Prostate gland (tissue), 2 donors: ENCODE measurements at regions not wholly inside any gene's neighbourhood (a gene's known extent, or its start where the extent isn't known, plus 50 kb on each side); places are given as distances from the start of the nearest gene placed in this dataset.

Experiments used
- DNase-seq: peaks from one replicate; pipeline ENCODE4 v3.0.0-alpha.2; 2019; ENCODE audit warnings: low spot score
- H3K27ac ChIP-seq, 2 donors: fragments of 200-600 bp; sonication (generic); 2 replicates each; pipeline ENCODE4 v1.5.1; 2017 to 2019
- H3K27me3 ChIP-seq: fragments of 200-600 bp; sonication (generic); replicated peaks from 2 replicates; pipeline ENCODE4 v1.5.1; 2019; ENCODE audit not compliant: insufficient read depth
- H3K36me3 ChIP-seq, 2 donors: fragments of 200-600 bp; sonication (generic); 1 replicate in 1 of 2; 2 replicates in 1 of 2; pipeline versions ENCODE4 v1.5.1 to v1.8.1; 2017 to 2019
- H3K4me1 ChIP-seq: fragments of 200-600 bp; sonication (generic); replicated peaks from 2 replicates; pipeline ENCODE4 v1.5.1; 2019
- H3K4me3 ChIP-seq, 2 donors: fragments of 200-600 bp; sonication (generic); 2 replicates each; pipeline ENCODE4 v1.5.1; 2017 to 2019
- H3K9me3 ChIP-seq: fragments of 200-600 bp; sonication (generic); 2 replicates; pipeline ENCODE4 v1.5.1; 2017
- CTCF ChIP-seq, 4 experiments: fragments of 200-600 bp in 2 of 4; fragments of 450-650 bp in 2 of 4; sonication (generic) in 2 of 4; IDR thresholded peaks; 1 replicate in 3 of 4; 2 replicates in 1 of 4; pipeline ENCODE4 v1.5.1; 2016 to 2019; ENCODE audit warnings: antibody characterized with exemption in 4 of 4, mild to moderate bottlenecking in 2 of 4, moderate library complexity in 2 of 4
- POLR2A ChIP-seq: fragments of 450-650 bp; IDR thresholded peaks from one replicate; pipeline ENCODE4 v1.6.1; 2016; ENCODE audit warnings: antibody characterized with exemption, mild to moderate bottlenecking
- POLR2AphosphoS5 ChIP-seq: sonication (generic); formaldehyde crosslinking; IDR thresholded peaks from one replicate; pipeline ENCODE4 v1.6.1; 2017; ENCODE audit warnings: antibody characterized with exemption
- WGBS: methylation state at CpG from one replicate; pipeline ENCODE4 v1.1.5; 2018; 5-methylcytosine and 5-hydroxymethylcytosine counted together
- intact Hi-C: fragments of 100-400 bp; cut with DNase I; formaldehyde crosslinking; loops from one replicate; pipeline ENCODE4 v1.14.2; 2022

DNA sequence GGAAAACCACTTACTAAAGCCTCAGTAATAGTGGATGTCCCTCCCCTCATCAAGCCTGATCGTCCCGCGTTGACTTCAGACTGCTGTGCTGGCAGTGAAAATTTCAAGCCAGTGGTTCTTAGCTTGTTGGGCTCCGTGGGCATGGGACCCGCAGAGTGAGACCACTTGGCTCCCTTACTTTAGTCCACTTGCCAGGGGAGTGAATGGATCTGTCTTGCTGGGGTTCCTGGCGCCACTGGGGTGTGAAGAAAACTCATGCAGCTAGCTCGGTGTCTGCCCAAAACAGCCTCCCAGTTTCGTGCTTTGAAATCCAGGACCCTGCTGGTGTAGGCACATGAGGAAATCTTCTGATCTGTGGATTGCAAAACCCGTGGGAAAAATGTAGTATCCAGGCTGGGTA lies 480.0 kb upstream of the IZUMO3 start:
- no peaks in the 10 kb centered on the region for H3K27me3 ChIP-seq
- H3K4me3 ChIP-seq, result no peak overlapping the region
- no peaks in the 10 kb centered on the region for H3K9me3 ChIP-seq
- TF ChIP-seq POLR2A, result no peak
- no peak for TF ChIP-seq CTCF (IDR thresholded peaks at IDR 0.05)
- TF ChIP-seq POLR2AphosphoS5, result no peak
- intact Hi-C loops, result no loop called here
- H3K36me3 ChIP-seq, result no peaks in the 10 kb centered on the region
- H3K27ac ChIP-seq, result no peak overlapping the region
- H3K4me1 ChIP-seq, result no peaks in the 10 kb centered on the region
- no peak for DNase-seq
- 89% methylated on average over 6 of the region's 9 CpGs for WGBS

DNA sequence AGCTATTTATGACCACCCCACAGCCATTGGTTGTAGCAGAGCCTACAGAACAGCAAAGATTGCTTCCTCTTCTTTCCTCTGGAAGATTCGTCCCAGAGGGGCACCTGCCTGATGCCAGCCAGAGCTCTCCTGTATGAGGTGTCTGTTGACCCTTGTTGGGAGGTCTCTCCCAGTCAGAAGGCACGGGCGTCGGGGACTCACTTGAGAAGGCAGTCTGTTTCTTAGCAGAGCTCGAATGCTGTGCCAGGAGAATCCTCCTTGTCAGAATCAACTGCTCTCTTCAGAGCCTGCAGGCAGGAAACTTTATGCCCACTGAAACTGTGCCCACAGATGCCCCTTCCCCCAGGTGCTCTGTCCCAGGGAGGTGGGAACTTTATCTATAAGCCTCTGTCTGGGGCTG lies 479.5 kb upstream of the IZUMO3 start:
- no peak overlapping the region for H3K27ac ChIP-seq
- no peaks in the 10 kb centered on the region for H3K36me3 ChIP-seq
- H3K4me1 ChIP-seq, result no peaks in the 10 kb centered on the region
- H3K4me3 ChIP-seq, result no peak overlapping the region
- TF ChIP-seq POLR2A (no peak), POLR2AphosphoS5 (no peak), CTCF (IDR thresholded peaks at IDR 0.05) (no peak)
- H3K9me3 ChIP-seq, result no peaks in the 10 kb centered on the region
- H3K27me3 ChIP-seq, result no peaks in the 10 kb centered on the region
- no peak for DNase-seq
- 89% methylated on average over 5 of the region's 5 CpGs for WGBS
- intact Hi-C loops, result no loop called here

DNA sequence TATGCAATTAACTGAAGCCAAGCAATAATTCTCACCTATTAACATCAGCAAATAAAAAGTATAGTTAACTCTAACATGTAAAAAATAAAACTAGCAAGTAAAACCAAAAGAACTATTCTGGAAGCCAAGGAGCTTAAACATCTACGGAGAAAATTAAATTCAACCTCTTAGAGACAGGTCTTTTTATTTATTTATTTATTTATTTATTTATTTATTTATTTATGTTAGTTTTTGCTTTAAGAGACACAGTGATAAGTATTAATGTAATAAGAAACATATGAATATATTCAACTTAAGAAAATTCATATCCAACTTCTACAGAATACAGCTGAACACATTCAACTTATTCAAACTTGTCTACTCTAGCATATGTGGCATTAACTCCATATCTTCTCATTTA lies 472.1 kb upstream of the IZUMO3 start:
- DNase-seq, result no peak
- intact Hi-C loops, result no loop called here
- no peak for TF ChIP-seq POLR2AphosphoS5
- no peak for TF ChIP-seq CTCF (IDR thresholded peaks at IDR 0.05)
- TF ChIP-seq POLR2A, result no peak
- 98% methylated on average over 1 of the region's 1 CpG for WGBS
- no peaks in the 10 kb centered on the region for H3K27me3 ChIP-seq
- no peaks in the 10 kb centered on the region for H3K4me1 ChIP-seq
- H3K27ac ChIP-seq, result no peak overlapping the region
- H3K9me3 ChIP-seq, result no peaks in the 10 kb centered on the region
- no peaks in the 10 kb centered on the region for H3K36me3 ChIP-seq
- no peak overlapping the region for H3K4me3 ChIP-seq

GRCh38 chr9:25010027-25010662 lies 464.4 kb upstream of the IZUMO3 start:
- Histone ChIP-seq H3K4me1 (no peaks in the 10 kb centered on the region), H3K36me3 (no peaks in the 10 kb centered on the region), H3K27ac (no peak overlapping the region), H3K4me3 (no peak overlapping the region), H3K9me3 (no peaks in the 10 kb centered on the region), H3K27me3 (no peaks in the 10 kb centered on the region)
- no peak for DNase-seq
- 66% methylated on average over 2 of the region's 2 CpGs for WGBS
- TF ChIP-seq POLR2AphosphoS5, result no peak
- no peak for TF ChIP-seq CTCF (IDR thresholded peaks at IDR 0.05)
- TF ChIP-seq POLR2A, result no peak
- intact Hi-C loops, result no loop called here

GRCh38 chr9:25003686-25004085 lies 458.0 kb upstream of the IZUMO3 start:
- 79% methylated on average over 10 of the region's 10 CpGs for WGBS
- Histone ChIP-seq H3K9me3 (no peaks in the 10 kb centered on the region), H3K27ac (no peak overlapping the region), H3K27me3 (no peaks in the 10 kb centered on the region), H3K36me3 (no peaks in the 10 kb centered on the region), H3K4me3 (no peak overlapping the region), H3K4me1 (no peaks in the 10 kb centered on the region)
- no peak for DNase-seq
- TF ChIP-seq CTCF (IDR thresholded peaks at IDR 0.05) (no peak), POLR2AphosphoS5 (no peak), POLR2A (no peak)
- intact Hi-C loops, result no loop called here
